RWPE2 (cell line): ENCODE measurements at regions not wholly inside any gene's neighbourhood (a gene's known extent, or its start where the extent isn't known, plus 50 kb on each side); places are given as distances from the start of the nearest gene placed in this dataset.

Experiments
- ATAC-seq: fragments of 200-7000 bp; cut with Tn5 transposase; 3 replicates; pipeline ENCODE4 v1.9.1; 2021; ENCODE audit warnings: low read depth
- DNase-seq: peaks from one replicate; pipeline ENCODE4 v3.0.0-alpha.2; 2020; ENCODE audit warnings: low spot score
- H3K27ac ChIP-seq: fragments of 450-650 bp; 2 replicates; pipeline ENCODE4 v1.5.1; 2017; ENCODE audit warnings: mild to moderate bottlenecking; ENCODE audit not compliant: poor library complexity, severe bottlenecking
- H3K27me3 ChIP-seq: fragments of 250-450 bp; sonication (Bioruptor Pico); 2 replicates; pipeline ENCODE4 v1.5.1; 2021; ENCODE audit warnings: mild to moderate bottlenecking, moderate library complexity; ENCODE audit not compliant: insufficient read depth, poor library complexity, severe bottlenecking
- H3K36me3 ChIP-seq: fragments of 250-450 bp; sonication (Bioruptor Pico); 2 replicates; pipeline ENCODE4 v1.5.1; 2020; ENCODE audit warnings: low read depth, mild to moderate bottlenecking, moderate library complexity
- H3K4me1 ChIP-seq: fragments of 250-450 bp; sonication (Bioruptor Pico); 2 replicates; pipeline ENCODE4 v1.5.1; 2021; ENCODE audit warnings: mild to moderate bottlenecking, moderate library complexity; ENCODE audit not compliant: insufficient read depth, poor library complexity, severe bottlenecking
- H3K4me3 ChIP-seq: fragments of 250-450 bp; sonication (Bioruptor Pico); 2 replicates; pipeline ENCODE4 v1.5.1; 2021; ENCODE audit warnings: mild to moderate bottlenecking, moderate library complexity; ENCODE audit not compliant: severe bottlenecking
- H3K9me3 ChIP-seq: fragments of 250-450 bp; sonication (Bioruptor Pico); 2 replicates; pipeline ENCODE4 v1.5.1; 2021; ENCODE audit warnings: mild to moderate bottlenecking, moderate library complexity; ENCODE audit not compliant: severe bottlenecking
- TF ChIP-seq, protein P1 (sequence below): fragments of 450-650 bp; IDR thresholded peaks from one replicate; pipeline ENCODE4 v1.5.1; 2017; ENCODE audit warnings: mild to moderate bottlenecking, moderate library complexity; ENCODE audit not compliant: poor library complexity, severe bottlenecking

GRCh38 chr1:201714542-201715329 is 114.2 kb upstream of the IPO9 start:
- Histone ChIP-seq H3K4me3 (no peak overlapping the region), H3K4me1 (peaks cover 39% of the 10 kb centered on the region), H3K36me3 (no peaks in the 10 kb centered on the region), H3K27ac (peak overlapping the region; percentile 95), H3K9me3 (no peaks in the 10 kb centered on the region), H3K27me3 (no peaks in the 10 kb centered on the region)
- TF ChIP-seq, protein P1, sequence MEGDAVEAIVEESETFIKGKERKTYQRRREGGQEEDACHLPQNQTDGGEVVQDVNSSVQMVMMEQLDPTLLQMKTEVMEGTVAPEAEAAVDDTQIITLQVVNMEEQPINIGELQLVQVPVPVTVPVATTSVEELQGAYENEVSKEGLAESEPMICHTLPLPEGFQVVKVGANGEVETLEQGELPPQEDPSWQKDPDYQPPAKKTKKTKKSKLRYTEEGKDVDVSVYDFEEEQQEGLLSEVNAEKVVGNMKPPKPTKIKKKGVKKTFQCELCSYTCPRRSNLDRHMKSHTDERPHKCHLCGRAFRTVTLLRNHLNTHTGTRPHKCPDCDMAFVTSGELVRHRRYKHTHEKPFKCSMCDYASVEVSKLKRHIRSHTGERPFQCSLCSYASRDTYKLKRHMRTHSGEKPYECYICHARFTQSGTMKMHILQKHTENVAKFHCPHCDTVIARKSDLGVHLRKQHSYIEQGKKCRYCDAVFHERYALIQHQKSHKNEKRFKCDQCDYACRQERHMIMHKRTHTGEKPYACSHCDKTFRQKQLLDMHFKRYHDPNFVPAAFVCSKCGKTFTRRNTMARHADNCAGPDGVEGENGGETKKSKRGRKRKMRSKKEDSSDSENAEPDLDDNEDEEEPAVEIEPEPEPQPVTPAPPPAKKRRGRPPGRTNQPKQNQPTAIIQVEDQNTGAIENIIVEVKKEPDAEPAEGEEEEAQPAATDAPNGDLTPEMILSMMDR = no peak
- ATAC-seq (peak; percentile 89), DNase-seq (peak; percentile 97)

- H3K27me3 ChIP-seq = no peaks in the 10 kb centered on the region
- H3K4me3 ChIP-seq = no peak overlapping the region
- peak overlapping the region; percentile 95 for H3K27ac ChIP-seq
- H3K9me3 ChIP-seq = no peaks in the 10 kb centered on the region
- no peaks in the 10 kb centered on the region for H3K36me3 ChIP-seq
- ATAC-seq = no peak
- TF ChIP-seq, protein P1 = no peak
- no peak for DNase-seq
- H3K4me1 ChIP-seq = peaks cover 38% of the 10 kb centered on the region
These were observed 113.6 kb upstream of the IPO9 start for GRCh38 chr1:201715351-201715750.

DNA sequence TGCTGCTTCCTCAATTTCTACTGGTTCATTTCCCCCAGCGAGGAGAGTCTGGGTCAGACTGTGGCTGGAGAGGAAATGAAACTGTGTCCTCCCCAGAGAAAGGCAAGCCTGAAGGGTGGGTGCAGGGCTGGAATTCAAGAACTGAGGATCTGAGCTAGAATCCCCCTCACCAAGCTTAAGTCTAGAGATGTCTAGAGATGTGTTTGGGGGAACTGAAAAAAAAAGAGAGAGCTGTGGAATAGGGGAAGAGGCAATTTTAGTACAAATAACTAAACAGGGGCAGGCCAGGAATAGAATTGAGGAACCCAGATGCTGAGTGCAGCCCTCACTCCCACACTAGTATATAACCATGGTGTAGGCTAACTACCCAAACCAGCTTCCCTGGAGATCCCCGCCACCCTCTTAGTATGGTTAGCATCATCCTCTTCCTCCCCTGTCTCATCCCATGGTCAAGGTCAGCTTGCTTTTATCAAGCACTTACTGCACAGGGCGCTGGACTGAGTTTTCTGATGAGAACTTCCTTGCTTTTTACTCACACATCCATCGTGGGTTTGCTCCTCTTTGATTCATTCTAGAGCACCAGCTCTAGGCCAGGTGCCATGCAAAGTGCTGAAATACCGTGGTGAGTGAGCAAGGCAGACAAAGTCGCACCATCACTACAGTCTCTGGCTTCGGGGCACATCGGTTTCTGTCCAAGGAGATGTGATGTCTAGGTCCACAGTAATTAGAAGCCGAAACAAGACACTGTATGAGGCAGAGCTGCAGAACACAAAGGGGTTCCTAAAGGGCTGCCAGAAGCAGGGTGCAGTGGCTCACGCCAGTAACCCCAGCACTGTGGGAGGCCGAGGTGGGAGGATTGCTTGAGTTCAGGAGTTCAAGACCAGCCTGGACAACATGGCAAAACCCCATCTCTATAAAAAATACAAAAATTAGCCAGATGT is 112.9 kb upstream of the IPO9 start:
- Histone ChIP-seq H3K4me3 (no peak overlapping the region), H3K4me1 (peaks cover 38% of the 10 kb centered on the region), H3K27me3 (no peaks in the 10 kb centered on the region), H3K27ac (peak overlapping the region; percentile 95), H3K36me3 (no peaks in the 10 kb centered on the region), H3K9me3 (no peaks in the 10 kb centered on the region)
- DNase-seq = no peak
- ATAC-seq = no peak
- TF ChIP-seq, protein P1 = no peak

DNA sequence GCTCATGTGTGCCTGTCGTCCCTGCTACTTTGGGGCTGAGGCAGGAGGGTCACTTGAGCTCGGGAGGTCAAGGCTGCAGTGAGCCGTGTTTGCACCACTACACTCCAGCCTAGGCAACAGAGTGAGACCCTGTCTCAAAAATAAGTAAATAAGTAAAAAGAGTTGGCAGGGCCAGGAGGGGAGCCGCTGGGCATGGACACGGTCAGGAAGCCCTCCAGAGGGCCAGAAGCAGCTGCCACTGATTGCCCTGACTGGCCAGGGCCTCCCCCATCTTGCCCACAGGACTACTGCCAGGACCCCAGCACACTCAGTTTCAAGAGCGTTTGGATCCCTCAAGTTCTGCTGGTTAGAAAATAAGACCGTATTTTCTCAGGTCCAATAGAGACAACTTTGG is 112.2 kb upstream of the IPO9 start:
- Histone ChIP-seq H3K4me3 (no peak overlapping the region), H3K4me1 (peaks cover 35% of the 10 kb centered on the region), H3K9me3 (no peaks in the 10 kb centered on the region), H3K36me3 (no peaks in the 10 kb centered on the region), H3K27ac (no peak overlapping the region), H3K27me3 (no peaks in the 10 kb centered on the region)
- TF ChIP-seq, protein P1 = no peak
- no peak for ATAC-seq
- DNase-seq = no peak
